Ishikawa (cell line): ENCODE measurements at regions not wholly inside any gene's neighbourhood (a gene's known extent, or its start where the extent isn't known, plus 50 kb on each side); places are given as distances from the start of the nearest gene placed in this dataset.

ENCODE experiments used
- CEBPB ChIP-seq: IDR thresholded peaks from 2 replicates; pipeline ENCODE4 v1.6.1; 2012
- CREB1 ChIP-seq: IDR thresholded peaks from 2 replicates; pipeline ENCODE4 v1.6.1; 2012; ENCODE audit warnings: low read depth
- EGR1 ChIP-seq: IDR thresholded peaks from 2 replicates; pipeline ENCODE4 v1.6.1; 2012
- EP300 ChIP-seq: IDR thresholded peaks from 2 replicates; pipeline ENCODE4 v1.6.1; 2012; ENCODE audit warnings: borderline replicate concordance
- FOXM1 ChIP-seq: IDR thresholded peaks from 2 replicates; pipeline ENCODE4 v1.6.1; 2012; ENCODE audit warnings: low read depth, borderline replicate concordance
- MAX ChIP-seq: IDR thresholded peaks from 2 replicates; pipeline ENCODE4 v1.6.1; 2012
- NFIC ChIP-seq: IDR thresholded peaks from 2 replicates; pipeline ENCODE4 v1.6.1; 2012
- RAD21 ChIP-seq: IDR thresholded peaks from 2 replicates; pipeline ENCODE4 v1.6.1; 2012; ENCODE audit warnings: low read depth
- REST ChIP-seq: IDR thresholded peaks from 2 replicates; pipeline ENCODE4 v1.6.1; 2012; ENCODE audit warnings: low read depth, mild to moderate bottlenecking
- TAF1 ChIP-seq: IDR thresholded peaks from 2 replicates; pipeline ENCODE4 v1.6.1; 2012; ENCODE audit warnings: low read depth, mild to moderate bottlenecking
- TCF12 ChIP-seq: IDR thresholded peaks from 2 replicates; pipeline ENCODE4 v1.6.1; 2012; ENCODE audit warnings: low read depth
- TEAD4 ChIP-seq: IDR thresholded peaks from 2 replicates; pipeline ENCODE4 v1.6.1; 2012
- USF1 ChIP-seq: IDR thresholded peaks from 2 replicates; pipeline ENCODE4 v1.6.1; 2012
- YY1 ChIP-seq: IDR thresholded peaks from 2 replicates; pipeline ENCODE4 v1.6.1; 2012; ENCODE audit warnings: low read depth
- ZBTB7A ChIP-seq: IDR thresholded peaks from 2 replicates; pipeline ENCODE4 v1.6.1; 2012; ENCODE audit warnings: low read depth

- TF ChIP-seq MAX (no peak), ZBTB7A (no peak), EP300 (no peak), CEBPB (no peak), RAD21 (no peak), YY1 (no peak), TAF1 (no peak), CREB1 (no peak), TEAD4 (no peak), EGR1 (no peak), FOXM1 (no peak), TCF12 (no peak)
Measured at GRCh38 chr16:80016731-80017326, 416.3 kb upstream of the MAF start.

- TF ChIP-seq CREB1 (no peak), FOXM1 (no peak), NFIC (no peak)
Measured at GRCh38 chr16:80015566-80015965, 415.0 kb upstream of the MAF start.

GRCh38 chr16:80014241-80014939 lies 413.9 kb upstream of the MAF start:
- TF ChIP-seq ZBTB7A (no peak), EP300 (no peak), CEBPB (no peak), MAX (no peak), REST (no peak), TCF12 (no peak), CREB1 (no peak), RAD21 (no peak), EGR1 (no peak), FOXM1 (no peak), YY1 (no peak), TEAD4 (no peak), USF1 (no peak), TAF1 (no peak), NFIC (no peak)

GRCh38 chr16:80012586-80012985 lies 412.0 kb upstream of the MAF start:
- TF ChIP-seq FOXM1 (no peak), TCF12 (no peak), RAD21 (no peak), MAX (no peak), TAF1 (no peak), NFIC (no peak), USF1 (no peak), YY1 (no peak), CREB1 (no peak), TEAD4 (no peak), REST (no peak), ZBTB7A (no peak), EP300 (no peak), CEBPB (no peak)

- no peak for TF ChIP-seq REST
- TF ChIP-seq MAX = no peak
- TF ChIP-seq EGR1 = no peak
- TF ChIP-seq YY1 = no peak
- no peak for TF ChIP-seq RAD21
- TF ChIP-seq USF1 = no peak
- no peak for TF ChIP-seq ZBTB7A
- TF ChIP-seq NFIC = no peak
- no peak for TF ChIP-seq EP300
- no peak for TF ChIP-seq TEAD4
- no peak for TF ChIP-seq TAF1
- no peak for TF ChIP-seq CEBPB
- no peak for TF ChIP-seq TCF12
- TF ChIP-seq CREB1 = no peak
- no peak for TF ChIP-seq FOXM1
Measured at GRCh38 chr16:80009971-80010659, 409.6 kb upstream of the MAF start.
